NK-92 treated with Interleukin-12 subunit alpha and Interleukin-12 subunit beta, amount 100 ng/mL, for 24 hours (cell line): ENCODE measurements at regions not wholly inside any gene's neighbourhood (a gene's known extent, or its start where the extent isn't known, plus 50 kb on each side); places are given as distances from the start of the nearest gene placed in this dataset.

Source experiments
- DNase-seq: peaks from one replicate; lab custom pipeline; 2025; lab: John Stamatoyannopoulos, UW

GRCh38 chr2:226078666-226079065, 679.2 kb downstream of the NYAP2 start:
- no peak for DNase-seq

- no peak for DNase-seq
Measured at GRCh38 chr2:226077841-226078240, 678.3 kb downstream of the NYAP2 start.

GRCh38 chr2:226077031-226077430, 677.5 kb downstream of the NYAP2 start:
- DNase-seq = no peak

- no peak for DNase-seq
Measured at GRCh38 chr2:226076529-226076928, 677.0 kb downstream of the NYAP2 start.

GRCh38 chr2:226074391-226074790, 674.9 kb downstream of the NYAP2 start:
- DNase-seq = no peak

GRCh38 chr2:226073496-226074160, 674.1 kb downstream of the NYAP2 start:
- DNase-seq = no peak

GRCh38 chr2:226066873-226067272, 667.4 kb downstream of the NYAP2 start:
- no peak for DNase-seq

- no peak for DNase-seq
Measured at GRCh38 chr2:226066391-226066790, 666.9 kb downstream of the NYAP2 start.

- DNase-seq = no peak
Measured at GRCh38 chr2:226064932-226065570, 665.5 kb downstream of the NYAP2 start.

- DNase-seq = no peak
Measured at GRCh38 chr2:226063704-226064440, 664.4 kb downstream of the NYAP2 start.

GRCh38 chr2:226059961-226060627, 660.6 kb downstream of the NYAP2 start:
- no peak for DNase-seq

GRCh38 chr2:226057914-226058313, 658.4 kb downstream of the NYAP2 start:
- no peak for DNase-seq

- no peak for DNase-seq
Measured at GRCh38 chr2:226057365-226057764, 657.9 kb downstream of the NYAP2 start.

- no peak for DNase-seq
Measured at GRCh38 chr2:226052772-226053416, 653.4 kb downstream of the NYAP2 start.

- no peak for DNase-seq
Measured at GRCh38 chr2:226050822-226051221, 651.3 kb downstream of the NYAP2 start.

- DNase-seq = no peak
Measured at GRCh38 chr2:226048611-226049010, 649.1 kb downstream of the NYAP2 start.

GRCh38 chr2:226045080-226045479, 645.6 kb downstream of the NYAP2 start:
- DNase-seq = no peak

GRCh38 chr2:226040344-226040900, 640.9 kb downstream of the NYAP2 start:
- DNase-seq = no peak

GRCh38 chr2:226037526-226037925, 638.0 kb downstream of the NYAP2 start:
- DNase-seq = no peak

GRCh38 chr2:226031647-226032501, 632.4 kb downstream of the NYAP2 start:
- no peak for DNase-seq
